ENCODE measurements at regions not wholly inside any gene's neighbourhood (a gene's known extent, or its start where the extent isn't known, plus 50 kb on each side); places are given as distances from the start of the nearest gene placed in this dataset.

DNA sequence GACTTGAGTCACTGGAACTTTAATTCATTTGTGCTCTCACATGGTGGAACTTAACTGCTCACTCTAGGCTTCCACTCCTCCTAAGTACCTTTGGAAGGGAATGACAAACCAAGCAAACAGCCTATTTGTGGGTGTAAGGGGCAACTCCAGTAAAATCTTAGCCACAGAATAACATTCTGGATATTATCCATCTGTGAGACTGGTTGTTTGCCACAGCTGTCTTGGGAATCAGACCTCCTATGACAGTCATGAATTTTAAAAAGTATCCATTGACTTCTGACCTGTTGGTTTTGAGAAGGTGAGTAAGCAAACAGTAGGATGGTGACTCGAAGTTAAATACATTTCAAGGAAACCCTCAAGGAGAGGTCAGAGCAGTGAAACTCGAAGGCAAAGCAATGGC, 147.3 kb upstream of the CDIN1 start:
- intact Hi-C loops (cut with micrococcal nuclease): no loop called here
- ChIA-PET POLR2A (no interaction called here), CTCF (no interaction called here)
- no peak for DNase-seq (ENCODE audit: unreplicated experiment)
- Mint-ChIP-seq H3K9me3 (ENCODE audit: unreplicated experiment) (no peaks in the 10 kb centered on the region), H3K4me3 (ENCODE audit: unreplicated experiment) (no peak overlapping the region), H3K4me1 (ENCODE audit: insufficient read depth, unreplicated experiment) (peaks cover 7% of the 10 kb centered on the region), H3K36me3 (ENCODE audit: insufficient read depth, unreplicated experiment) (no peaks in the 10 kb centered on the region), H3K27me3 (ENCODE audit: insufficient read depth, unreplicated experiment) (no peaks in the 10 kb centered on the region), H3K27ac (ENCODE audit: low read depth, unreplicated experiment) (no peak overlapping the region)
- TF ChIP-seq, protein P1, sequence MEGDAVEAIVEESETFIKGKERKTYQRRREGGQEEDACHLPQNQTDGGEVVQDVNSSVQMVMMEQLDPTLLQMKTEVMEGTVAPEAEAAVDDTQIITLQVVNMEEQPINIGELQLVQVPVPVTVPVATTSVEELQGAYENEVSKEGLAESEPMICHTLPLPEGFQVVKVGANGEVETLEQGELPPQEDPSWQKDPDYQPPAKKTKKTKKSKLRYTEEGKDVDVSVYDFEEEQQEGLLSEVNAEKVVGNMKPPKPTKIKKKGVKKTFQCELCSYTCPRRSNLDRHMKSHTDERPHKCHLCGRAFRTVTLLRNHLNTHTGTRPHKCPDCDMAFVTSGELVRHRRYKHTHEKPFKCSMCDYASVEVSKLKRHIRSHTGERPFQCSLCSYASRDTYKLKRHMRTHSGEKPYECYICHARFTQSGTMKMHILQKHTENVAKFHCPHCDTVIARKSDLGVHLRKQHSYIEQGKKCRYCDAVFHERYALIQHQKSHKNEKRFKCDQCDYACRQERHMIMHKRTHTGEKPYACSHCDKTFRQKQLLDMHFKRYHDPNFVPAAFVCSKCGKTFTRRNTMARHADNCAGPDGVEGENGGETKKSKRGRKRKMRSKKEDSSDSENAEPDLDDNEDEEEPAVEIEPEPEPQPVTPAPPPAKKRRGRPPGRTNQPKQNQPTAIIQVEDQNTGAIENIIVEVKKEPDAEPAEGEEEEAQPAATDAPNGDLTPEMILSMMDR (IDR thresholded peaks at IDR 0.05; ENCODE audit: unreplicated experiment): no peak
- no TSS peak for BruUV-seq (replicated peaks)

DNA sequence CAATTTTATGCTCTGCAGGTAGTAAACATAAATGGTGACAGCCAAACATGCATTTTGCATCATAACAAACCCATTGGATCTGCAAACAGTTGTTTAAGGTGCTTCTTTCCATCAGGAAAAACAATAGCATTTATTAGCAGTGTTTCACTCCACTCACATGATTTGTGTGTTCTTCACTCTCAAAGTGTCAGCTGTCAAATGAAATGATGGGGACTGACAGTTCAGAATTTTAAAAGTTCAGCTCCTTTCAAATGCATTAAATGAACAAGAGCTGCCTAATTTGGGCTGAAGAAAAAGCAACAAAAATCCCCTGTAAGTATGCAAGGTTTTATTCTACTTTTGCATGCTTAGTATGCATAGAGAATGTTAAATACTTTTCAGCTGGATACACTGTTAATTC, 145.2 kb upstream of the CDIN1 start:
- intact Hi-C loops (cut with micrococcal nuclease): no loop called here
- TF ChIP-seq, protein P1 (IDR thresholded peaks at IDR 0.05; ENCODE audit: unreplicated experiment): no peak
- no TSS peak for BruUV-seq (replicated peaks)
- Mint-ChIP-seq H3K9me3 (ENCODE audit: unreplicated experiment) (no peaks in the 10 kb centered on the region), H3K36me3 (ENCODE audit: insufficient read depth, unreplicated experiment) (no peaks in the 10 kb centered on the region), H3K27me3 (ENCODE audit: insufficient read depth, unreplicated experiment) (no peaks in the 10 kb centered on the region), H3K27ac (ENCODE audit: low read depth, unreplicated experiment) (no peak overlapping the region), H3K4me1 (ENCODE audit: insufficient read depth, unreplicated experiment) (no peaks in the 10 kb centered on the region), H3K4me3 (ENCODE audit: unreplicated experiment) (no peak overlapping the region)
- CTCF ChIA-PET: no interaction called here
- POLR2A ChIA-PET: no interaction called here
- no peak for DNase-seq (ENCODE audit: unreplicated experiment)

DNA sequence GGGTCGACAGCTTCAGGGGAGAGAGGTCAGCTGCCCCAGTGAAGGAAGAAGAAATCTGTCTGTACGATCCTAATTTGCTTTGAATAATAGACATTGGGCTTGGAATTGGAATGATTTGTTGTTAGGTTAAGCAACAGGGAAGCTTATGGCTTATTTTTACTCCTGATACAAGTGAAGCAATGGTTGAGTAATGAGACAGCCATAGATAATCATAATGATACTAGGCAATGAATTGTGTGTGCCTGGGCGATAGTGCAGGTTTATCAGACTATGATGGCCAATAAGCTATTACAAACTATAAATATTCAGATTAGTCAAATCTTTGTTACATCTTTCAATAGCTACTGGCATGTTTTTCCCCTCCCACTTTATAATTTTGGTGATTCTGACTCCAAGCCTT, 140.9 kb upstream of the CDIN1 start:
- no peaks in the 10 kb centered on the region for H3K4me1 Mint-ChIP-seq (ENCODE audit: insufficient read depth, unreplicated experiment)
- no peaks in the 10 kb centered on the region for H3K27me3 Mint-ChIP-seq (ENCODE audit: insufficient read depth, unreplicated experiment)
- CTCF ChIA-PET: interaction anchor here (0.6 kb wide), 2 partner anchors 8 to 237 kb away, joined by 4 to 5 read pairs; no protein-coding TSS in a partner anchor

DNA sequence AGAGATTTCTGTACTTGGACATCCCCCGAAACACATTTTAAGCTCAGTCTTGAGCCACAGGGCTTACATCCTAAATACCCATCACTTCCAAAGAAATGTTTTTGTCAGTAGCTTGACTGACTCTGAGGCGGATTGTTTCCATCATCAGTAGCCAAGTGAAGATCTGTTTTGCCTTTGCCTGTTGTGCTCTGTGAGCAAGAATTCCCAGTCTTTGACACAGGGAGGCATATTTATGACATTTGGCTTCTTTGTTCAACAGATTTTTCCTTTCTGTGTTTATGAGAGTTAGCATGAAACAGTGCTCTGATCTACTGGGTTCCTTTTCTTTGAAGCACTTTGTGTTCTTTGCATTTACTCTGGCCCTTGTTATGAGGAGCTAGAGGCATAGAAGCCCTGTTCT, 132.1 kb upstream of the CDIN1 start:
- no peaks in the 10 kb centered on the region for H3K27me3 Mint-ChIP-seq (ENCODE audit: insufficient read depth, unreplicated experiment)
- H3K9me3 Mint-ChIP-seq (ENCODE audit: unreplicated experiment): no peaks in the 10 kb centered on the region
- ChIA-PET CTCF (no interaction called here), POLR2A (no interaction called here)
- TF ChIP-seq, protein P1 (IDR thresholded peaks at IDR 0.05; ENCODE audit: unreplicated experiment): no peak
- no peaks in the 10 kb centered on the region for H3K4me1 Mint-ChIP-seq (ENCODE audit: insufficient read depth, unreplicated experiment)
- H3K36me3 Mint-ChIP-seq (ENCODE audit: insufficient read depth, unreplicated experiment): no peaks in the 10 kb centered on the region
- DNase-seq (ENCODE audit: unreplicated experiment): no peak
- no peak overlapping the region for H3K27ac Mint-ChIP-seq (ENCODE audit: low read depth, unreplicated experiment)
- no TSS peak for BruUV-seq (replicated peaks)
- intact Hi-C loops (cut with micrococcal nuclease): no loop called here
- no peak overlapping the region for H3K4me3 Mint-ChIP-seq (ENCODE audit: unreplicated experiment)

More for the DNA sequence above, 140.9 kb upstream of the CDIN1 start:
- DNase-seq (ENCODE audit: unreplicated experiment): no peak
- Mint-ChIP-seq H3K27ac (ENCODE audit: low read depth, unreplicated experiment) (no peak overlapping the region), H3K4me3 (ENCODE audit: unreplicated experiment) (no peak overlapping the region), H3K36me3 (ENCODE audit: insufficient read depth, unreplicated experiment) (no peaks in the 10 kb centered on the region), H3K9me3 (ENCODE audit: unreplicated experiment) (no peaks in the 10 kb centered on the region)
- BruUV-seq (replicated peaks): no TSS peak
- intact Hi-C loops (cut with micrococcal nuclease): no loop called here
- POLR2A ChIA-PET: interaction anchor here (0.7 kb wide), 1 partner anchor 214 kb away, joined by 3 read pairs; no protein-coding TSS in a partner anchor
- TF ChIP-seq, protein P1 (IDR thresholded peaks at IDR 0.05; ENCODE audit: unreplicated experiment): no peak

Data from MCF 10A (cell line).